ENCODE measurements at regions not wholly inside any gene's neighbourhood (a gene's known extent, or its start where the extent isn't known, plus 50 kb on each side); places are given as distances from the start of the nearest gene placed in this dataset.

DNA sequence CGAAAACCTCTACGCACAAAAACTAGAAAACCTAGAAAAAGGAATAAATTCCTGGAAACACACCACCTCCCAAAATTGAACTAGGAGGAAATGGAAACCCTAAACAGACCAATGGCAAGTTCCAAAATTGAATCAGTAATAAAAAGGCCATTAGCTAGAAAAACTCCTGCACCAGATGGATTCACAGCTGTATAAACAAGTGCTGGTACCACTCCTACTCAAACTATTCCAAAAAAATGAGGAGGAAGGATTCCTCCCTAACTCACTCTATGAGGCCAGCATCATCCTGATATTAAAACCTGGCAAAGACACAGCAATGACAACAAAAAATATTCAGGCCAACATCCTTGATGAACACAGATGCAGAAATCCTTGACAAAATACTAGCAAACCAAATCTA is 228.2 kb downstream of the CHRM2 start:
- TF ChIP-seq, protein P1, sequence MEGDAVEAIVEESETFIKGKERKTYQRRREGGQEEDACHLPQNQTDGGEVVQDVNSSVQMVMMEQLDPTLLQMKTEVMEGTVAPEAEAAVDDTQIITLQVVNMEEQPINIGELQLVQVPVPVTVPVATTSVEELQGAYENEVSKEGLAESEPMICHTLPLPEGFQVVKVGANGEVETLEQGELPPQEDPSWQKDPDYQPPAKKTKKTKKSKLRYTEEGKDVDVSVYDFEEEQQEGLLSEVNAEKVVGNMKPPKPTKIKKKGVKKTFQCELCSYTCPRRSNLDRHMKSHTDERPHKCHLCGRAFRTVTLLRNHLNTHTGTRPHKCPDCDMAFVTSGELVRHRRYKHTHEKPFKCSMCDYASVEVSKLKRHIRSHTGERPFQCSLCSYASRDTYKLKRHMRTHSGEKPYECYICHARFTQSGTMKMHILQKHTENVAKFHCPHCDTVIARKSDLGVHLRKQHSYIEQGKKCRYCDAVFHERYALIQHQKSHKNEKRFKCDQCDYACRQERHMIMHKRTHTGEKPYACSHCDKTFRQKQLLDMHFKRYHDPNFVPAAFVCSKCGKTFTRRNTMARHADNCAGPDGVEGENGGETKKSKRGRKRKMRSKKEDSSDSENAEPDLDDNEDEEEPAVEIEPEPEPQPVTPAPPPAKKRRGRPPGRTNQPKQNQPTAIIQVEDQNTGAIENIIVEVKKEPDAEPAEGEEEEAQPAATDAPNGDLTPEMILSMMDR (IDR thresholded peaks at IDR 0.05) = no peak
- TF ChIP-seq EZH2phosphoT487 (IDR thresholded peaks at IDR 0.05) = no peak
- no peak for TF ChIP-seq EZH2 (IDR thresholded peaks at IDR 0.05)
